ENCODE measurements at regions not wholly inside any gene's neighbourhood (a gene's known extent, or its start where the extent isn't known, plus 50 kb on each side); places are given as distances from the start of the nearest gene placed in this dataset.
"Not testable (repeated sequence)": the region's sequence is repeated elsewhere in the genome, so short reads cannot be mapped to it uniquely, and the experiment has no call there.

GRCh38 chr20:33926425-33926824 is 67.3 kb upstream of the RALY start:
- no peak overlapping the region for H3K27ac Mint-ChIP-seq
- no peak for ATAC-seq (replicated peaks)
- no peaks in the 10 kb centered on the region for H3K4me1 Mint-ChIP-seq
- H3K4me3 Mint-ChIP-seq: no peak overlapping the region
- H3K9me3 Mint-ChIP-seq: no peaks in the 10 kb centered on the region
- no peaks in the 10 kb centered on the region for H3K36me3 Mint-ChIP-seq (ENCODE audit: low read depth)
- H3K27me3 Mint-ChIP-seq: no peaks in the 10 kb centered on the region

GRCh38 chr20:33927724-33928123 is 66.0 kb upstream of the RALY start:
- Mint-ChIP-seq H3K4me1 (no peaks in the 10 kb centered on the region), H3K27ac (no peak overlapping the region), H3K36me3 (ENCODE audit: low read depth) (no peaks in the 10 kb centered on the region), H3K9me3 (no peaks in the 10 kb centered on the region), H3K27me3 (no peaks in the 10 kb centered on the region), H3K4me3 (no peak overlapping the region)
- no peak for ATAC-seq (replicated peaks)

GRCh38 chr20:33929917-33930316 is 63.8 kb upstream of the RALY start:
- Mint-ChIP-seq H3K36me3 (ENCODE audit: low read depth) (no peaks in the 10 kb centered on the region), H3K27me3 (no peaks in the 10 kb centered on the region), H3K9me3 (no peaks in the 10 kb centered on the region), H3K27ac (no peak overlapping the region), H3K4me3 (no peak overlapping the region), H3K4me1 (no peaks in the 10 kb centered on the region)
- ATAC-seq (replicated peaks): no peak

- ATAC-seq (replicated peaks): peak; percentile 92
- peak overlapping the region; percentile 69 for H3K27ac Mint-ChIP-seq
- H3K4me3 Mint-ChIP-seq: no peak overlapping the region
- H3K4me1 Mint-ChIP-seq: no peaks in the 10 kb centered on the region
- H3K36me3 Mint-ChIP-seq (ENCODE audit: low read depth): no peaks in the 10 kb centered on the region
- H3K9me3 Mint-ChIP-seq: no peaks in the 10 kb centered on the region
- no peaks in the 10 kb centered on the region for H3K27me3 Mint-ChIP-seq
Measured at GRCh38 chr20:33933469-33933909, 60.2 kb upstream of the RALY start.

- Mint-ChIP-seq H3K4me3 (no peak overlapping the region), H3K36me3 (ENCODE audit: low read depth) (no peaks in the 10 kb centered on the region), H3K27me3 (no peaks in the 10 kb centered on the region), H3K9me3 (no peaks in the 10 kb centered on the region), H3K27ac (no peak overlapping the region), H3K4me1 (no peaks in the 10 kb centered on the region)
- ATAC-seq (replicated peaks): no peak
Measured at GRCh38 chr20:33936656-33937055, 57.1 kb upstream of the RALY start.

GRCh38 chr20:33939031-33939430 is 54.7 kb upstream of the RALY start:
- not testable (repeated sequence) for H3K27me3 Mint-ChIP-seq; H3K4me3 Mint-ChIP-seq; ATAC-seq (replicated peaks); H3K4me1 Mint-ChIP-seq; H3K36me3 Mint-ChIP-seq (ENCODE audit: low read depth); H3K27ac Mint-ChIP-seq; H3K9me3 Mint-ChIP-seq

GRCh38 chr20:33940666-33941065 is 53.0 kb upstream of the RALY start:
- no peak for ATAC-seq (replicated peaks)
- H3K36me3 Mint-ChIP-seq (ENCODE audit: low read depth): no peaks in the 10 kb centered on the region
- no peak overlapping the region for H3K4me3 Mint-ChIP-seq
- H3K9me3 Mint-ChIP-seq: no peaks in the 10 kb centered on the region
- no peaks in the 10 kb centered on the region for H3K4me1 Mint-ChIP-seq
- no peak overlapping the region for H3K27ac Mint-ChIP-seq
- no peaks in the 10 kb centered on the region for H3K27me3 Mint-ChIP-seq

All from activated T-helper 17 cell treated with anti-CD3 and anti-CD28 coated beads, Interleukin-2, amount 50 U/mL, for 72 hours (primary cell).